Neural progenitor cell (in vitro differentiated cells): ENCODE measurements at regions not wholly inside any gene's neighbourhood (a gene's known extent, or its start where the extent isn't known, plus 50 kb on each side); places are given as distances from the start of the nearest gene placed in this dataset.

ENCODE experiments used
- DNase-seq: peaks from one replicate; pipeline ENCODE4 v3.0.0-alpha.2; 2016; ENCODE audit warnings: low spot score
- H2AFZ ChIP-seq: fragments of 200-600 bp; sonication (generic); replicated peaks from 2 replicates; pipeline ENCODE4 v1.6.1; 2016; ENCODE audit warnings: antibody characterized with exemption
- H3F3A ChIP-seq: fragments of 200-600 bp; sonication (generic); 2 replicates; pipeline ENCODE4 v1.6.1; 2016; ENCODE audit warnings: antibody characterized with exemption, low read depth
- H3K27ac ChIP-seq: fragments of 200-600 bp; sonication (generic); 2 replicates; pipeline ENCODE4 v1.5.1; 2016; ENCODE audit warnings: mild to moderate bottlenecking
- H3K27me3 ChIP-seq: fragments of 200-600 bp; sonication (generic); 2 replicates; pipeline ENCODE4 v1.6.1; 2016; ENCODE audit warnings: mild to moderate bottlenecking, moderate library complexity
- H3K36me3 ChIP-seq: fragments of 200-600 bp; sonication (generic); 2 replicates; pipeline ENCODE4 v1.5.1; 2016
- H3K4me1 ChIP-seq: fragments of 200-600 bp; sonication (generic); 2 replicates; pipeline ENCODE4 v1.6.1; 2016; ENCODE audit warnings: mixed run types
- H3K4me2 ChIP-seq: fragments of 200-600 bp; sonication (generic); 2 replicates; pipeline ENCODE4 v1.6.1; 2016
- H3K4me3 ChIP-seq: fragments of 200-600 bp; sonication (generic); 2 replicates; pipeline ENCODE4 v1.5.1; 2016
- H3K79me2 ChIP-seq: fragments of 200-600 bp; sonication (generic); 2 replicates; pipeline ENCODE4 v1.6.1; 2016; ENCODE audit warnings: low read depth
- H3K9ac ChIP-seq: fragments of 200-600 bp; sonication (generic); 2 replicates; pipeline ENCODE4 v1.6.1; 2016
- H3K9me3 ChIP-seq: fragments of 200-600 bp; sonication (generic); 2 replicates; pipeline ENCODE4 v1.5.1; 2016; ENCODE audit warnings: low read depth
- H4K20me1 ChIP-seq: fragments of 200-600 bp; sonication (generic); 2 replicates; pipeline ENCODE4 v1.6.1; 2016; ENCODE audit warnings: low read depth
- H3K27ac Mint-ChIP-seq: 3 replicates; pipeline ENCODE4 v1.8.0; 2021; ENCODE audit warnings: mixed read lengths
- H3K27me3 Mint-ChIP-seq: 2 replicates; pipeline ENCODE4 v1.8.0; 2022; ENCODE audit warnings: low read depth, mild to moderate bottlenecking, inconsistent platforms, moderate library complexity, mixed read lengths; ENCODE audit not compliant: insufficient read depth
- H3K36me3 Mint-ChIP-seq: 3 replicates; pipeline ENCODE4 v1.8.0; 2021; ENCODE audit warnings: mixed read lengths
- H3K4me1 Mint-ChIP-seq: 3 replicates; pipeline ENCODE4 v1.8.0; 2021; ENCODE audit warnings: mixed read lengths
- H3K4me3 Mint-ChIP-seq: 3 replicates; pipeline ENCODE4 v1.8.0; 2021; ENCODE audit warnings: mild to moderate bottlenecking, moderate library complexity, mixed read lengths
- H3K9me3 Mint-ChIP-seq: 3 replicates; pipeline ENCODE4 v1.8.0; 2020; ENCODE audit warnings: mixed read lengths
- CTCF ChIP-seq: fragments of 200-600 bp; sonication (generic); IDR thresholded peaks from 2 replicates; pipeline ENCODE4 v1.5.1; 2017; ENCODE audit warnings: antibody characterized with exemption, mild to moderate bottlenecking
- EZH2 ChIP-seq: fragments of 200-600 bp; sonication (generic); IDR thresholded peaks from 2 replicates; pipeline ENCODE4 v1.6.1; 2017; ENCODE audit warnings: antibody characterized with exemption, mild to moderate bottlenecking, moderate library complexity
- EZH2phosphoT487 ChIP-seq: fragments of 200-600 bp; sonication (generic); IDR thresholded peaks from 2 replicates; pipeline ENCODE4 v1.6.1; 2017; ENCODE audit warnings: antibody characterized with exemption

- no peaks in the 10 kb centered on the region for H3K79me2 ChIP-seq
- no peak overlapping the region for H3K4me2 ChIP-seq
- Mint-ChIP-seq H3K4me1 (peaks cover 9% of the 10 kb centered on the region), H3K27ac (no peak overlapping the region), H3K9me3 (peaks cover 10% of the 10 kb centered on the region), H3K4me3 (no peak overlapping the region), H3K36me3 (no peaks in the 10 kb centered on the region), H3K27me3 (peaks cover 6% of the 10 kb centered on the region)
- no peak overlapping the region for H2AFZ ChIP-seq
- no peak for DNase-seq
- no peaks in the 10 kb centered on the region for H3K9me3 ChIP-seq
- no peaks in the 10 kb centered on the region for H4K20me1 ChIP-seq
- H3K4me1 ChIP-seq: peaks cover 10% of the 10 kb centered on the region
- H3K36me3 ChIP-seq: no peaks in the 10 kb centered on the region
- TF ChIP-seq EZH2 (no peak), EZH2phosphoT487 (no peak), CTCF (no peak)
- H3F3A ChIP-seq: peaks cover 6% of the 10 kb centered on the region
- H3K9ac ChIP-seq: no peak overlapping the region
- no peaks in the 10 kb centered on the region for H3K27me3 ChIP-seq
- no peak overlapping the region for H3K4me3 ChIP-seq
- no peak overlapping the region for H3K27ac ChIP-seq
These were observed 179.9 kb upstream of the ATP10A start for GRCh38 chr15:26043018-26043417.

GRCh38 chr15:26038693-26039092 lies 175.6 kb upstream of the ATP10A start:
- Histone ChIP-seq H3K27ac (no peak overlapping the region), H3K4me1 (peaks cover 10% of the 10 kb centered on the region), H3K79me2 (no peaks in the 10 kb centered on the region), H3F3A (peaks cover 6% of the 10 kb centered on the region), H3K4me3 (no peak overlapping the region), H3K36me3 (no peaks in the 10 kb centered on the region), H3K27me3 (no peaks in the 10 kb centered on the region), H3K4me2 (peak overlapping the region; percentile 31), H2AFZ (peak overlapping the region; percentile 85), H4K20me1 (no peaks in the 10 kb centered on the region), H3K9ac (no peak overlapping the region), H3K9me3 (no peaks in the 10 kb centered on the region)
- peak overlapping the region; percentile 39 for H3K27ac Mint-ChIP-seq
- peaks cover 9% of the 10 kb centered on the region for H3K4me1 Mint-ChIP-seq
- H3K36me3 Mint-ChIP-seq: no peaks in the 10 kb centered on the region
- TF ChIP-seq CTCF: no peak
- no peak for TF ChIP-seq EZH2phosphoT487
- no peak for TF ChIP-seq EZH2
- peaks cover 2% of the 10 kb centered on the region for H3K27me3 Mint-ChIP-seq
- DNase-seq: peak; percentile 66
- no peak overlapping the region for H3K4me3 Mint-ChIP-seq
- H3K9me3 Mint-ChIP-seq: peaks cover 10% of the 10 kb centered on the region

GRCh38 chr15:26037369-26037768 lies 174.2 kb upstream of the ATP10A start:
- TF ChIP-seq EZH2phosphoT487: no peak
- no peak for TF ChIP-seq CTCF
- TF ChIP-seq EZH2: no peak
- H3K9me3 Mint-ChIP-seq: peaks cover 10% of the 10 kb centered on the region
- H3K36me3 ChIP-seq: no peaks in the 10 kb centered on the region
- no peak overlapping the region for H3K27ac ChIP-seq
- no peak overlapping the region for H3K4me3 Mint-ChIP-seq
- H3K4me3 ChIP-seq: no peak overlapping the region
- H3K4me1 Mint-ChIP-seq: peaks cover 9% of the 10 kb centered on the region
- DNase-seq: no peak
- H3K36me3 Mint-ChIP-seq: no peaks in the 10 kb centered on the region
- no peaks in the 10 kb centered on the region for H3K27me3 ChIP-seq
- peaks cover 6% of the 10 kb centered on the region for H3F3A ChIP-seq
- no peaks in the 10 kb centered on the region for H3K9me3 ChIP-seq
- no peaks in the 10 kb centered on the region for H4K20me1 ChIP-seq
- peaks cover 10% of the 10 kb centered on the region for H3K4me1 ChIP-seq
- no peaks in the 10 kb centered on the region for H3K79me2 ChIP-seq
- H3K27me3 Mint-ChIP-seq: peaks cover 3% of the 10 kb centered on the region
- H2AFZ ChIP-seq: no peak overlapping the region
- no peak overlapping the region for H3K27ac Mint-ChIP-seq
- H3K4me2 ChIP-seq: no peak overlapping the region
- no peak overlapping the region for H3K9ac ChIP-seq
